Naive thymus-derived CD4-positive, alpha-beta T cell (primary cell): ENCODE measurements at regions not wholly inside any gene's neighbourhood (a gene's known extent, or its start where the extent isn't known, plus 50 kb on each side); places are given as distances from the start of the nearest gene placed in this dataset.

ENCODE experiments used
- ATAC-seq: fragments of 150-1000 bp; cut with Tn5 transposase; 2 replicates; pipeline ENCODE4 v1.10.0; 2021; ENCODE audit warnings: mild to moderate bottlenecking, moderate library complexity
- CTCF ChIA-PET: fragments of 350-600 bp; sonication (Branson Sonifier 250); formaldehyde crosslinking; loops from one replicate; lab custom pipeline; 2021; ENCODE audit warnings: antibody characterized with exemption; lab: Charles Lee
- POLR2A ChIA-PET: fragments of 350-600 bp; sonication (Branson Sonifier 250); formaldehyde crosslinking; loops from one replicate; lab custom pipeline; 2021; ENCODE audit warnings: antibody characterized with exemption, inconsistent platforms; lab: Charles Lee
- DNase-seq, 9 donors: peaks; one replicate each; pipeline versions ENCODE4 v3.0.0 to v3.0.0-alpha.2; 2020 to 2022; ENCODE audit warnings: mixed read lengths in 1 of 9
- H3K27ac ChIP-seq: one replicate; pipeline ENCODE4 v1.7.0; 2013; ENCODE audit warnings: mild to moderate bottlenecking, low read depth, low read length, moderate library complexity
- H3K27me3 ChIP-seq, 2 donors: one replicate each; pipeline ENCODE4 v1.7.0; 2013; ENCODE audit warnings: low read length in 2 of 2, mild to moderate bottlenecking in 2 of 2, moderate library complexity in 2 of 2; ENCODE audit not compliant: control insufficient read depth in 2 of 2, insufficient read depth in 2 of 2
- H3K36me3 ChIP-seq, 3 experiments: 1 replicate in 2 of 3; 2 replicates in 1 of 3; pipeline ENCODE4 v1.7.0; 2013; ENCODE audit warnings: low read length in 3 of 3, mild to moderate bottlenecking in 3 of 3, moderate library complexity in 1 of 3; ENCODE audit not compliant: insufficient read depth in 3 of 3, control insufficient read depth in 2 of 3
- H3K4me1 ChIP-seq, 2 donors: one replicate each; pipeline ENCODE4 v1.7.0; 2013; ENCODE audit warnings: low read length in 2 of 2, mild to moderate bottlenecking in 2 of 2, moderate library complexity in 1 of 2; ENCODE audit not compliant: control insufficient read depth in 2 of 2, insufficient read depth in 2 of 2
- H3K4me3 ChIP-seq: 2 replicates; pipeline ENCODE4 v1.7.0; 2013; ENCODE audit warnings: mild to moderate bottlenecking, low read length
- H3K9me3 ChIP-seq, 3 experiments: 1 replicate in 2 of 3; 2 replicates in 1 of 3; pipeline ENCODE4 v1.7.0; 2013; ENCODE audit warnings: low read length in 3 of 3; ENCODE audit not compliant: control insufficient read depth in 2 of 3
- H3K27ac Mint-ChIP-seq, 9 donors: one replicate each; pipeline ENCODE4 v1.8.0; 2020 to 2022; ENCODE audit warnings: mixed read lengths in 9 of 9, mild to moderate bottlenecking in 8 of 9, moderate library complexity in 5 of 9, inconsistent platforms in 2 of 9
- H3K27me3 Mint-ChIP-seq, 5 donors: one replicate each; pipeline ENCODE4 v1.8.0; 2021 to 2022; ENCODE audit warnings: mixed read lengths in 5 of 5, mild to moderate bottlenecking in 1 of 5
- H3K36me3 Mint-ChIP-seq, 5 donors: one replicate each; pipeline ENCODE4 v1.8.0; 2020 to 2022; ENCODE audit warnings: mixed read lengths in 5 of 5, mild to moderate bottlenecking in 3 of 5, inconsistent platforms in 1 of 5
- H3K4me1 Mint-ChIP-seq, 7 donors: one replicate each; pipeline ENCODE4 v1.8.0; 2020 to 2022; ENCODE audit warnings: mixed read lengths in 7 of 7, mild to moderate bottlenecking in 3 of 7, inconsistent platforms in 1 of 7
- H3K4me3 Mint-ChIP-seq, 10 donors: one replicate each; pipeline ENCODE4 v1.8.0; 2020 to 2022; ENCODE audit warnings: mild to moderate bottlenecking in 10 of 10, mixed read lengths in 10 of 10, moderate library complexity in 6 of 10, inconsistent platforms in 2 of 10
- H3K9me3 Mint-ChIP-seq, 11 donors: one replicate each; pipeline ENCODE4 v1.8.0; 2020 to 2022; ENCODE audit warnings: mixed read lengths in 11 of 11, mild to moderate bottlenecking in 4 of 11, inconsistent platforms in 1 of 11, moderate library complexity in 1 of 11
- intact Hi-C, 2 donors: fragments of 100-400 bp; cut with micrococcal nuclease; formaldehyde crosslinking; loops; one replicate each; pipeline ENCODE4 v1.15.1; 2023

- Histone ChIP-seq H3K36me3 (no peaks in the 10 kb centered on the region), H3K4me1 (peaks cover 0 to 3% of the 10 kb centered on the region in 2 donors), H3K27me3 (no peaks in the 10 kb centered on the region), H3K27ac (no peak overlapping the region), H3K4me3 (no peak overlapping the region), H3K9me3 (no peaks in the 10 kb centered on the region)
- ChIA-PET POLR2A (no interaction called here), CTCF (no interaction called here)
- Mint-ChIP-seq H3K27me3 (peaks cover 0 to 4% (median 0%) of the 10 kb centered on the region in 5 donors), H3K9me3 (peaks cover 0 to 2% (median 0%) of the 10 kb centered on the region in 11 donors), H3K4me1 (peaks cover 0 to 4% (median 0%) of the 10 kb centered on the region in 7 donors), H3K4me3 (no peak overlapping the region), H3K27ac (no peak overlapping the region), H3K36me3 (no peaks in the 10 kb centered on the region)
- ATAC-seq (no peak), DNase-seq (no peak)
- intact Hi-C loops = no loop called here
Measured at GRCh38 chr18:22320771-22321170, 96.9 kb downstream of the CTAGE1 start.

DNA sequence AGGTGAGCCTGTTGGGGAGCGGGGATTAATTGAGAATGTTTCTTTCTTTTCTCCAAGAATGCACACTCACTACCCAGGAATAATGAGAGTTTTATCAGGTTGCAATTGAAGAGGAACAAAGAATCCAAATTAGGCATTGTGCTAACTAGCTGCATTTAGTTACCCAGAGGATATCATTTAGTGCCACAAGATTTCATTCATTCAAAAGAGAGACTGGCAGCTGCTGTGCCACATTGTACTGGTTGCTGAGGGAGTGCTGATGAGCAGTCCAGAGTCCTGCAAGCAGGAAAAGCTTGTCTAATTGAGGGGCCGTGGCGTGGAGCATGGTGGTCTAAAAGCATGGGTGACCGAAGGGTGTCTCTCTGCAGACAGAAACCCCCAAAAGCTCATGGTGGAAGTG lies 97.6 kb downstream of the CTAGE1 start:
- no peaks in the 10 kb centered on the region for H3K9me3 ChIP-seq
- ChIA-PET CTCF (no interaction called here), POLR2A (no interaction called here)
- no peak overlapping the region for H3K27ac Mint-ChIP-seq
- no peak overlapping the region for H3K4me3 Mint-ChIP-seq
- intact Hi-C loops = no loop called here
- H3K9me3 Mint-ChIP-seq = peaks cover 0 to 5% (median 0%) of the 10 kb centered on the region in 11 donors
- no peaks in the 10 kb centered on the region for H3K36me3 Mint-ChIP-seq
- H3K36me3 ChIP-seq = no peaks in the 10 kb centered on the region
- H3K27ac ChIP-seq = no peak overlapping the region
- peaks cover 0 to 4% (median 0%) of the 10 kb centered on the region in 7 donors for H3K4me1 Mint-ChIP-seq
- H3K4me1 ChIP-seq = peaks cover 0 to 3% of the 10 kb centered on the region in 2 donors
- ATAC-seq (no peak), DNase-seq (no peak)
- no peak overlapping the region for H3K4me3 ChIP-seq
- H3K27me3 Mint-ChIP-seq = peaks cover 0 to 4% (median 0%) of the 10 kb centered on the region in 5 donors
- no peaks in the 10 kb centered on the region for H3K27me3 ChIP-seq

GRCh38 chr18:22318745-22319407 lies 98.8 kb downstream of the CTAGE1 start:
- ChIA-PET CTCF (no interaction called here), POLR2A (no interaction called here)
- Histone ChIP-seq H3K9me3 (no peaks in the 10 kb centered on the region), H3K36me3 (no peaks in the 10 kb centered on the region), H3K27me3 (no peaks in the 10 kb centered on the region), H3K4me1 (peaks cover 0 to under 1% of the 10 kb centered on the region in 2 donors), H3K4me3 (no peak overlapping the region), H3K27ac (no peak overlapping the region)
- no peaks in the 10 kb centered on the region for H3K4me1 Mint-ChIP-seq
- H3K27me3 Mint-ChIP-seq = peaks cover 0 to 4% (median 0%) of the 10 kb centered on the region in 5 donors
- intact Hi-C loops = no loop called here
- H3K4me3 Mint-ChIP-seq = no peak overlapping the region
- DNase-seq (no peak), ATAC-seq (no peak)
- peak overlapping the region in 1 of 9 donors; percentile 43 for H3K27ac Mint-ChIP-seq
- H3K9me3 Mint-ChIP-seq = peaks cover 0 to 5% (median 0%) of the 10 kb centered on the region in 11 donors
- H3K36me3 Mint-ChIP-seq = no peaks in the 10 kb centered on the region

DNA sequence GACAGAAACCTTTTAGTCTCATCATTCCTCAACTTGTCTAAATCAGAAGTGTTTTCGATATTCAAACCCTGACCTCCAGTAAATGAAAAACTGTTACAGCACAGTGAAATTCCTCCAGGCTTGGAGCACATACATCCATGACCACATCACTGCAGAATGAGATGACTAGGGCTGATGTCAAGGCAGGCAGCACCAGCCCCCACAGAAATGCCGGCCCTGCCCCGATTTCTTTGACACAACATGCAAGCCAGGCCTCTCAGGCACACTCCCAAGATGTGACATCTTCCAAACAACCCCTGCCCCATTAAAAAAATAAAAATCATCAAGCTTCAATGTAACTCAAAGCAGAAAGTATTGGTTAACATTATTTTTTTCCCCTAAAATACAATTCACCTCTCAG lies 103.3 kb downstream of the CTAGE1 start:
- Mint-ChIP-seq H3K27ac (no peak overlapping the region), H3K4me1 (no peaks in the 10 kb centered on the region), H3K27me3 (peaks cover 0 to 4% (median 0%) of the 10 kb centered on the region in 5 donors), H3K4me3 (no peak overlapping the region), H3K9me3 (peaks cover 0 to 6% (median 0%) of the 10 kb centered on the region in 11 donors), H3K36me3 (no peaks in the 10 kb centered on the region)
- Histone ChIP-seq H3K9me3 (no peaks in the 10 kb centered on the region), H3K4me1 (no peaks in the 10 kb centered on the region), H3K27ac (no peak overlapping the region), H3K36me3 (no peaks in the 10 kb centered on the region), H3K4me3 (no peak overlapping the region), H3K27me3 (no peaks in the 10 kb centered on the region)
- no peak for ATAC-seq
- CTCF ChIA-PET = no interaction called here
- POLR2A ChIA-PET = no interaction called here
- intact Hi-C loops = no loop called here
- DNase-seq = no peak

GRCh38 chr18:22314001-22314400 lies 103.7 kb downstream of the CTAGE1 start:
- no peaks in the 10 kb centered on the region for H3K36me3 Mint-ChIP-seq
- ATAC-seq (no peak), DNase-seq (no peak)
- no peaks in the 10 kb centered on the region for H3K27me3 ChIP-seq
- no peaks in the 10 kb centered on the region for H3K4me1 Mint-ChIP-seq
- no peaks in the 10 kb centered on the region for H3K9me3 ChIP-seq
- H3K27ac ChIP-seq = no peak overlapping the region
- H3K27me3 Mint-ChIP-seq = peaks cover 0 to 4% (median 0%) of the 10 kb centered on the region in 5 donors
- H3K36me3 ChIP-seq = no peaks in the 10 kb centered on the region
- POLR2A ChIA-PET = no interaction called here
- no peak overlapping the region for H3K27ac Mint-ChIP-seq
- no peaks in the 10 kb centered on the region for H3K4me1 ChIP-seq
- no peak overlapping the region for H3K4me3 ChIP-seq
- H3K9me3 Mint-ChIP-seq = peaks cover 0 to 6% (median 0%) of the 10 kb centered on the region in 11 donors
- no peak overlapping the region for H3K4me3 Mint-ChIP-seq
- intact Hi-C loops = no loop called here
- CTCF ChIA-PET = no interaction called here

GRCh38 chr18:22311301-22311700 lies 106.4 kb downstream of the CTAGE1 start:
- H3K36me3 ChIP-seq = no peaks in the 10 kb centered on the region
- DNase-seq (no peak), ATAC-seq (no peak)
- Mint-ChIP-seq H3K27me3 (peaks cover 0 to 4% (median 0%) of the 10 kb centered on the region in 5 donors), H3K4me3 (no peak overlapping the region), H3K27ac (no peak overlapping the region), H3K4me1 (no peaks in the 10 kb centered on the region), H3K36me3 (no peaks in the 10 kb centered on the region), H3K9me3 (peaks cover 0 to 6% (median 0%) of the 10 kb centered on the region in 11 donors)
- H3K4me1 ChIP-seq = no peaks in the 10 kb centered on the region
- intact Hi-C loops = no loop called here
- CTCF ChIA-PET = no interaction called here
- POLR2A ChIA-PET = no interaction called here
- H3K9me3 ChIP-seq = no peaks in the 10 kb centered on the region
- no peaks in the 10 kb centered on the region for H3K27me3 ChIP-seq
- H3K27ac ChIP-seq = no peak overlapping the region
- no peak overlapping the region for H3K4me3 ChIP-seq

- no peaks in the 10 kb centered on the region for H3K4me1 ChIP-seq
- Mint-ChIP-seq H3K27ac (no peak overlapping the region), H3K27me3 (peaks cover 0 to 12% (median 6%) of the 10 kb centered on the region in 5 donors), H3K36me3 (peaks cover 0 to 5% (median 0%) of the 10 kb centered on the region in 5 donors), H3K4me1 (no peaks in the 10 kb centered on the region), H3K9me3 (peaks cover 0 to 13% (median 3%) of the 10 kb centered on the region in 11 donors), H3K4me3 (no peak overlapping the region)
- H3K27ac ChIP-seq = no peak overlapping the region
- ChIA-PET POLR2A (no interaction called here), CTCF (no interaction called here)
- H3K9me3 ChIP-seq = no peaks in the 10 kb centered on the region
- intact Hi-C loops = no loop called here
- H3K36me3 ChIP-seq = no peaks in the 10 kb centered on the region
- no peaks in the 10 kb centered on the region for H3K27me3 ChIP-seq
- ATAC-seq (no peak), DNase-seq (no peak)
- no peak overlapping the region for H3K4me3 ChIP-seq
Measured at GRCh38 chr18:22309191-22309590, 108.5 kb downstream of the CTAGE1 start.
